ENCODE measurements at regions not wholly inside any gene's neighbourhood (a gene's known extent, or its start where the extent isn't known, plus 50 kb on each side); places are given as distances from the start of the nearest gene placed in this dataset.

DNA sequence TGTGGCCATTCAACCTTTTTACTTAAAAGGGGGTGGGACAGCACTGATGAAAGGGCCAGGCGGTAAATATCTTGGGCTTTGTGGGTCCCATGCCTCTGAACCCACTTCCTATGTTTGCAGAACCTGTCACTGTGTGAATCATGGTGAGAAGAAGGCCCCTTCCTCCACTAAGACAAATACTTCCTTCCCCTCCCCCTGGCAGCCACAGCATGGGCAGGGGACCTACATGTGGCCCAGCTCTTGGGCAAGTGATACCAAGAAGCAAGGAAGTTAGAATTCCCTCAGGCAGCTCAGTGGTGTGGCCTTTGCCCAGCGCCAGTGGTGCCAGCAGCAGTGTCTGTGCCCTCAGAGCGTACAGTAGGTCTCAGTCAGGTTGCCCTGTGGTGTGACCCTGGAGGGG lies 168.6 kb downstream of the TRIM33 start:
- DNase-seq: no peak

DNA sequence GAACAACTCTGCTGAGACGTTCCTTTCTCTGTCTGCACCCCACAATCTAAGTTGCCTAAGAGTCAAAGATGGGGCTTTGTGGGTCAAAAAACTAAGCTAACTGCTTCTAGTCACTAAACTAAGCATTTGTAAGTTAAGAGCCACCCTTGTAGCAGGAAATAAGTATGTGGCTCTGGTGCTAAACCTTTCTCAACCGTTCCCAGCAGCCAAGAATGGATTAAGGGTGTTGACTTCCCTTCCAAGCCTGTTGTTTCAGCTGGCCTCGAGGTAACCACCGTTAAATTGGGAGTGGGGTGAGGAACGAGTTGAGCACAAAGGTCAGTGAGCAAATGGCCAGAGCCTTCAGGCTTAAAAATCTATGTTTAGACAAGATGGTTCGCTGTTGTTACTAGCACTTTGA lies 169.1 kb downstream of the TRIM33 start:
- DNase-seq: no peak

DNA sequence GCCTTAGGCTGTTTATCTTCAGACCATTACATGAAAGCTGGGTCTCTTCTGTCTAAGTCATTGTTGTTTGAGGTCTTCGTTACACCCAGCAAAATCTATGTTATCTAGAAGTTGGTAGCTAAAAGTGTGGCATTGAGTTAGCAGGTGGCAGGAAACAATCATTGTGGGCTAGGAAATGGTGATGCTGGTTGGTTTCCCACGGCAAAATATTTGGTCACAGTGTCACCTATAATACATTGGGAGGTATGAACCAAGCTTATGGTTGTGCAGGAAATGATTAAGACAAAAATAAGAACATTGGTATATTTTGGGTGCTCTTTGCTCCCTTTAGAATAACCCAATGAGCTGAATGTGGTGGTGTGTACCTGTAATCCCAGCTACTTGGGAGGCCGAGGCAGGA lies 169.7 kb downstream of the TRIM33 start:
- DNase-seq: no peak

DNA sequence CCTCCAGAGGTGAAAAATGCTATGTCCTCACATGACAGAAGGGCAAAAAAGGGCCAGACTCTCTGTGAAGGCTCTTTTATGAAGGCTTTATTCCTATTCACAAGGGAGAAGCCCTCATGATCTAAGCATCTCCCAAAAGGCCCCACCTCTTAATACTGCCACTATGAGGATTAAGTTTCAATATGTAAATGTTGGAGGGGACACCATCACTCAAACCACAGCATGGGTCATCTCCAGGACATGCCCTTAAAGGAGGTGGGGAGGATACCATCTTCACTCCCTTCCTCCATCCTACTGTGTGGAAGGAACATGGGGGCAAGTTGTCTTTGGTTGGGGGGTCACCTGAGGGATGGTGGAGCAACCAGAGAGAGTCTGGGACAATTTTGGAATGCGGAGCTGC lies 170.1 kb downstream of the TRIM33 start:
- DNase-seq: no peak

DNA sequence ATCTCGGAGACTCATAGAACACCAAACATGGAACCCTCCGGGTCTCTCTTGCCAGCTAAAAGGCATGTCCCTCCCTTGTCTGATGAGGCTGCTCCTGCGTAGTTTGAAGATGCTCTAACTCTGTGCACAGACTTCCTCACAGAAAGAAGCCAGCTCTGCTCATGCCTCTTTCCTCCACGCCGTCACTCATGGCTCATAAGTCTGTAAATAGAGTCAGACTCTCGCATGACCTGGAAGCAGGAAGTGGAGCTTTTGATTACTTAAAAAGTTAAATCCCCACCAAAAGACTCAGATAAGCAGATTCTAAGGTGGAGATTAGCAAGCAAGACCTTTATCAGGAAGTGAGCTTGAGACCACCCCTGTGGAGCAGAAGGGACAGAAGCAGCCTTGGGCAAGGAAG lies 171.6 kb downstream of the TRIM33 start:
- DNase-seq: no peak

DNA sequence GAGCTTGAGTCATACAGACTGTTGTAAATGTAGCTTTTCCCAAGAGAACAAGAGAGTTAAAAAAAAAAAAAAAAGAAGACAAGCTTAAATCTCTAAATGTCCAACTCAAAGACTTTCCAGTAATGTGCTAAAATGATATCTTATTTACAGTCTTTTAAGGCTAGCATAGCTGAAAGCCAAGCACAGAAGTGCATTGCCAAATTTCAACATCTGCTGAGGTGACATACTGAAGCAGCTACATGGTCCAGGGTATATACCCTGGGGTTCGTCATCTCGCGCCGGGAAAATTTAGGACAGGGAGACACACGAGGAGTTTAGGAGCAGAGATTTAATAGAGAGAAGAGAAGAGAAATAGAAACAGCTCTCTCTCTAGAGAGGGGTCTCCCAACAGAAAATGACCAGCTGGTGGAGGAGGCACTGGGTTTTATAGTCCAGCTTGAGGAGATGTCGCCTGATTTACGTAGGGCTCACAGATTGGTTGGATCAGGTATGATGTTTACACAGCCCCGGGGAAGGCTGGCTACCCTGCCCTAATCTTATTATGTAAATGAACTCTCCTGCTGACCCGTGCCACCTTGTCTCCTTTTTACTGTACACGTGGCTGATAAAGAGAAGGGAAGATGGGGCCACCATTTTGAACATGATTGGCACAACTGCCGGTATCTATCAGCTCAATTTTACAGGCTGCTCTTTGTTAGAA lies 172.7 kb downstream of the TRIM33 start:
- DNase-seq: no peak

DNA sequence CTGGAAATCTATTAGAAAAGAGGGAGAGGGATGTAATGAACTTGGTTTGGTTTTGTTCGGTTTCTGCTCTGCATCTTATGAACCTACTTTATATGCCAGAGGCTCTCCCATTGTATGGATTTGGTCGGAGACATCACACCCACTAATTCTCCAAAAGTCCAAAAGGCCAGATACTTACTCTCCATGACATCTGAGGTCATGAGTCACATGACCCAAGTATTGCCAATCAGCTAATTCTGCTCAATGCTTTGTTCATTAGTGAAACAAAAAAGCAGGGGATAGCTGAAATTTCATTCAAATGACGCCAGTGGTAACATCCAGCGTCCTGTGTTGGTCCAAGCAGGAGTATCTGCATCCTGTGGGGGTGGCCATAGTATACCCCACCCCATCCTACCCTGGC lies 173.6 kb downstream of the TRIM33 start:
- no peak for DNase-seq

DNA sequence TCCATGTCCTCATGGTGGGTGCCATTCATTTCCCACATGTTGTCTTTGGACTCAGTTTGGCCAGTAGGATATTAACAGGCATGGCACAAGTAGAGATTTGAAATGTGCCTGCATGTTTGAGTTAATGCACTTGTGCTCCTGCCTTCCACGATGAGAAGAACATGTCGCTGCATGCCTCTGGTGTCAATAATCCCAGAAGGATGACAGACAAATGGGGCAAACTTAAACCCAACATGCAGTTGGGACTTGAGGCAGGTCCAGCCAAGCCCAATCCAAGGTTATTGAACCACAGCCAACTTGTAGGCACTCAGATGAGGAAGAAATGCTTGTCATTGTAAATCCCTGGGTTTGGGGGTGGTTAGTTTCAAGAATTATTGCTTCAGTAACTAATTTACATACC lies 174.6 kb downstream of the TRIM33 start:
- no peak for DNase-seq

DNA sequence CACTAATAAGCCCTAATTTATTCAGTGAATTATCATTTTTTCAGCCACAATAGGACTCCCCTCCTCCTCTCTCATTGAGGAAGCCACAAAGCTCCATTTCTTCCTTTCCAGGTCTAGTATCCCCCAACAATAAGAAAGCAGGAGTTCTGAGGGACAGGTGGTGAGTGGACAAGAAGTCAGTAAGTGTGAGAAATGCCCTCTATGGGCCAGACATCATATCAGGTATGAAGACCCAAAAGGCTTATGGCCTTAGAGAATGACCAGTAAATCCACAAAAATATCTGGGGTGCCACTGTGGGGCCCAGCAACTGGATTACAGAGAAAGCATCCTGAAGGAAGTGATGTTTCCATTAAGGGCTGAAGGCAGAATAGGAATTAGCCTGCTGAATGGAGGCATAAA lies 175.7 kb downstream of the TRIM33 start:
- DNase-seq: no peak

DNA sequence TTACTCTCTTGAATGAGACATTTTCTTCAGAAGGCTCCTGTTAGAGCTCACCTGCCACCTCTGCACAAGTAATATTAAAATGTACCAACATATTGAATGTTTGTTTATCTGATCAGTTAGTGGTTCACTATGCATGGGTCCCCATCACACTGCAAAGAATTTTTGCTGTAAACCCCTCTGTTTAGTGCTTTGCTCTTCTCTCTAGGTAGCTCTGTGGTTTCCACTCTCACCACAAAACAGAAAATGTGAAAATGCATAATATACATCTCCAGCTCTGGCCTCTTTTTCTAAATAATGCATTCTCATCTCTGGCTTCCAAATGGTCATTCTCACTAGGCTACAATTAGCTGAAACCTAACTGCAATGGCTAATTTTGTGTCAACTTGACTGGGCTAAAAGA lies 176.7 kb downstream of the TRIM33 start:
- DNase-seq: no peak

DNA sequence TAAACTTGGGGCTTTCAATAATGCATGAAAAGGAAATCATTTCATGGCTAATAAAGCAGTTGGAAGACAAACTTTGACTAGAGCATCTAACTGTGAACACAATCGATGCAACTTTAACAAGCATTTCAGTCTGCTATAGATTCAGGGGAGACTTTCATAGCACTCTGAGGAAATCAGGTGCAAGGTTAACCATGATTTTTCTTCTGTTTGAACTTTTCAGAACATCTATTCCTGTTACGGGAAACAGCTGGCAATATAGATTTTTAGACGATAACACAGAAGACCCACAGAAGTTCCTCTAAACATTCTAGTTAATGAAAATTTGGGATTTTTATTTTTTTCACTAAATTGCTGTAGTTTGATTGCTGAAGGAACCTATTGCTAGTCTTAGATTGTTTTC lies 177.3 kb downstream of the TRIM33 start:
- DNase-seq: no peak

DNA sequence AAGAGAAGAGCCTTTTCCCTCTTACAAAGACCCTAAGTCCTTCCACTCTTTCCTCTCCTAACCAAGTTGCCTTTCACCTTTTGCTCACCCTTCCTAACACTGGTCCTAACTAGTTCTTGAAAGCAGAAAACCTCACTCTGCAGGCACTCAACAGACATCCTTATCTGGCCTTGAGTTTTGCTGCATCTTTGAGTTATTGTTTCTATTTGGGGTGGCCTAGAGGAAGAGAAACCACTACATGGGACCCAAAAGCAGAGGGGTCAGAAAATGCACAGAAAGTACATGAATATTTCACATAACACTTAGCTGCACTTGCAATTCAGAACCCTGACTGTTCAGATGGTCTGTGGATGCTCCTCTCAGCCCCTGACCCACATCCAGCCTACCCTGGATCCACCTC lies 178.3 kb upstream of the SYT6 start:
- DNase-seq: no peak

DNA sequence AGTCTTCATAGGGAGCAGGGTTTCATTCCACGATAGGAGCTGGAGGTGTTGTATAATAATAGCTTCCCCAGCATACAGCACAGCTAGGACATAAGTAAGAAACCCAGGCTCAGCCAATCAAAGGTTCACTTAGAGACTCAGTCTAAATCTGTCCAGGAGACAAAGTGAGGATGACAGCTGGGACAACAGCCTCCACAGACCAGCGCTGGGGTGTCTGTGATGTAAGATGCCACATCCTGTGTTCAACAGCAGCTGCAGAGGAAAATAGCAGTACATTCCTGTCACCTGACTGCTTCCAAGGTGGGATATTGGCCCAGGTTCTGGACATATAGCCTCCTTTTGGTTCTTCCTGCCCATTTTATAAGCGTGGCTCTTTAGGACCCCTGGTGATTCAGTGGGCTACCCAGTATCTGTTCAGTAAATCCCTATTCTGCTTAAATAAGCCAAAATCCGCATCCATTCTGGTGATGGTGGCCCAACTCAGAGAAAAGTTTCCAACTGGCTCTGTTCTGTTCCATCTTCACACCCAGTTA lies 176.8 kb upstream of the SYT6 start:
- no peak for DNase-seq

DNA sequence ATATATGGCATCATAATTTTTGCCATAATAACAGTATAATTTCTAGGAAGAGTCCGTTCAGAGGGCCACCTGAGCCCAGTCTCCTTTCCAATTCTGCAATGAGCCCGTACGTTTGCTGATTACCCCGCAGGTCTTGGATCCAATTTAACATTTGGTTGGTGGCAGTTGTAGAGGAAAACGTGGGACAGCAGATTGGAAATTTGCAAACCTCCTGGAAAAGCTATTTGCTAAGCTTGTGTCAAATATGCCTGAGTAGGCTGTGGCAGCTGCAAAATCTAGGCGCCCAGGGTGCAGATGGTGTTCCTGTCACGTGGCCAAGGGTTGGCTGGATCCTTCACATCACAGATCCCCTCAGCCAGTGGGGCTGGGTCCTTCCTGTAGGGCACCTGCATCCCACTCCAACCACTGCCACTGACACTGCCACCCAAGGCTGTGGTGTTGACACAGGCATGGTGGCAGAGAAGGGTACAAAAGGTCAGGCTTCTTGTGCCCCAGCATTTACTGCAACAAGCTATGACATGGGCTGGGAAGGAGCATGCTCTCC lies 174.8 kb upstream of the SYT6 start:
- peak; percentile 0 for DNase-seq

DNA sequence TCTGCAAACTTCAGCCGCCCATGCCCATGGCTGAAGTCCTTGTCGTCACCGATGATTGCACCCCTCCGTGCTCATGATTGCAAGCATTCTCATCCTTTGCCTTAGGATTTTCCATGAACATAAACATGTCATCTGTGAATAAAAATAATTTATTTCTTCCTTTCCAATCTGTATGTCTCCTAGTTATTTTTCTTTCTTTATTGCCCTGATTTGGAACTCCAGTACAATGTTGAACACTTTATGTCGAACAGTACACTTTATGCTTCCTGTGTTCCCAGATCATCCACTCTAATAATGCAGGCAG lies 170.9 kb upstream of the SYT6 start:
- DNase-seq: no peak

DNA sequence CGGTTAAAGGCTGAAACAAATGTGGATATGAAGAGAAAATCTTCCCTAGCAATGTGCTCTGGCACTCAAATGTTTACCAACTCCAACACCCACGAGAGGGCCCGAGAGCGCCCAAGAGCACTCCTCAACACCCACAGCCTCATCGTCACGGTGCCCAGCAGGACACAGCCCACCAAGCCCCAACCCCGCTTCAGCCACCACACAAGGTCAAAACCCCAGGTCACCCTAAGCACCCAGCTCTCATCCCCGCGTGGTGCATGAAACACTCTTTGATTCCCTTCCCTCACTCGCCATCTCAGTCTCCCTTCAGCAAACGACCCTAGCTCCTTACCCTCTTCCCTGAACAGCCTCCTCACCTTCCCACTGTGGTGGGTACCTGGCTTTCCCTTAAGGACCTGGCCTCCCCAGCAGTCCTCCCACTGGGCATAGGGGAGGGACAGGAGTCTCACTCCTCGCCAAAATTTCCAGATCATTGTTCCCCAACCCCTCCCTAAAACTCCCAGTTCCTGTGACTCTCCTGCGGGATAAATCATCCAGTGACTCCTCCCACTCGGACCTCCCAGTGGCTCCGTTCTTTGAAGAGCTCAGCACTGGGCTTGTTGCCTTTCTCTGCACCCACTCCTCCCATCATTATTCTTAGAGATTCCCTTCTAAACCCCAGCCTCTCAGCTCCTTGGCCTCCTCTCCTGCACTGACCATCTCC lies 170.4 kb upstream of the SYT6 start:
- no peak for DNase-seq

DNA sequence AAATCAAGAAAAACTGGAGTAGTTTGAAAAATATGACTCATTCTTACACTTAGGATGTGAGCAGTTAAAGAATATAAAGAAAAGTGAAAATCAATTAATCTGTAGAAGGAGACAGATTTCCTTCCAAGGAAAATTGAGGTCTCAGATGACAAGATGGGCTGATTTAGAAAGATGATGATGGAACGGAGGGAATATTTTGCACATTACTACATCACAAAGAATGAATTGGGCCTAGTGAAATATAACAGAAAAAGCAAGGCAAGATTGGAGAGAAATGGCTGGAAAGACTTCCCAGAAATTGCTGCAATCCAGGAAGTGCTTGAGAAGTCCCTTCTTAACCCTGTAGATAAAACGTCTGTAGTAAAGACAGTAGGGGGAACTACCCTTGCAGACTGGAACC lies 169.1 kb upstream of the SYT6 start:
- DNase-seq: no peak

DNA sequence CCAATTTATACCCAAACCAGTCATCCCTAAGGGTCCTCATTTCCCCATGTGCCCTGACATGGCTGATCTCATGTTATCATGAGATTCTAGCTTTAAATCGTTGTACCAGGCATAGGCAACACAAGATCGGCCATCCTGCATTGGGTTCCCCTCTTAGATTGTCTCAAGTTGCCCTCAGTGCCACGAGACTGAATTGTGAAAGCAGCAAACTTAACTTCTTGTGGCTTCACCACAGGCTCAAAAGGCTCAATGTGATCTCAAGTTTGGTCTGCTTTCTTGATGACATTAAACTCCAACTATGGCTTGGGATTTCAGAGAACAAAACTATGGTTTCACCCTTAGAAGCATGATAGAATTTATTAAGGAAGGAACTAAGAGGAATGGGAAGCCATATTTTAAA lies 168.5 kb upstream of the SYT6 start:
- DNase-seq: no peak

DNA sequence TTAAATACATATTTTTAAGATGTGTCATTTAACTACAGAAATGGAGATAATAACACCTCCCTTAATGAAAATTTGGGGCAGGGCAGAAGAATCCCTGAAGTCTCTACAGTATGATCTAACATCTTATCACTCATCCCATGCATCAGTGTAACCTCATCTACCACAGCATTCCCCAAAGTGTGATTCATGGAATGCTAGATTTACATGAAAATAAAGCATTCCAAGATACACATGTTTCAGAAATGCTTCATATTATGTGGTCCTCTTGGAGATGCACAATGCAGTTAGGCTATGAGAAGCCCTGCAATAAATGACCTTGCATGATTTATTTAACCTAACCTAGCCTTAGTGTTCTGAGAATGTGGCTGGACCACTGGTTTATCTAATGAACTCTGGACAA lies 166.9 kb upstream of the SYT6 start:
- DNase-seq: no peak

DNA sequence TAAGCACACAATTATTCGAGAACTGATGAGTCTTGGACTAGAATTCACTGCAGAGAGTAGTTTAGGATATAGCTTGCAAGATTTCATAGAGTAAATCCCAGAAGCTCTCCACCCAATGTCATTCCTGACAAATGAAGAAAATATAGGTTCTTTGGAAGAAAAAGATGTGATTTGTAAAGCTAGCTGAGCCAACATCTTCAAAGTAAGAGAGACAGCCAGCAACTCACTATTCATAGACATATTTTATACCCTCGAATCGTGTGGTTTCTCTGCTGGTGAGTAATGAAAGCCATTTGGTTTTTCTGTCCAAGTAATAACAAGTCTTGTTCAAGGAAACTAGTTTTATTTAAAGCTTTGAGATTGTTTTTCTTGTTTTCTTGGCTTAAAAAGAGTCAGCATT lies 165.7 kb upstream of the SYT6 start:
- no peak for DNase-seq

DNA sequence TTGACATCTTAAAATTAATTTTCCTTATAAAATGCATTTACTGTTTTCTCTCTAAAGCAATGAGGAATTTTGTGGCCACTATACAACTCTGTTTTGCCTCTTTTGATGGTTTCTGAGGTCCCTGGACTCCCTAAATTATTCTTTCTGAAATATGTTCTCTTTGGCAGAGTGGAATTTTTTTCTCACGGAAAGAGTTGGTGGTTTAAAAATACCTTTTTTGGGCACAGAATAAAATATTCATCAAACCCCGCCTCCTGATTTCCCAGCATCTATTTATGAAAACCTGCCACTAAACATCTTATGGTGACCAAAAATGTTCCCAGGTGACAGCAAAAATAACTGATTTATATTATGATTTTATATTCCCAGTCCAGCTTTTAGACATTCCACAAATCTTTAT lies 165.3 kb upstream of the SYT6 start:
- DNase-seq: no peak

DNA sequence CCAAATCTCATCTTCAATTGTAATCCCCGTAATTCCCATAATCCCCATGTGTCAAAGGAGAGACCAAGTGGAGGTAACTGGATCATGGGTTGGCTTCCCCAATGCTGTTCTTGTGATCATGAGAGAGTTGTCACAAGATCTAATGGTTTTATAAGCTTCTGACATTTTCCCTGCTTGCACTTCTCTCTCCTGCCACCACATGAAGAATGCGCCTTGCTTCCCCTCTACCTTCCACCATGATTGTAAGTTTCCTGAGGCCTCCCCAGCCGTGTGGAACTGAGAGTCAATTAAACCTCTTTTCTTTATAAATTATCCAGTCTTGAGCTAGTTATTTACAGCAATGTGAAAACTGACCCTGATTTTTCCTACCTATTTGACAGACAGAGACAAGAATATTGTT lies 162.5 kb upstream of the SYT6 start:
- no peak for DNase-seq

DNA sequence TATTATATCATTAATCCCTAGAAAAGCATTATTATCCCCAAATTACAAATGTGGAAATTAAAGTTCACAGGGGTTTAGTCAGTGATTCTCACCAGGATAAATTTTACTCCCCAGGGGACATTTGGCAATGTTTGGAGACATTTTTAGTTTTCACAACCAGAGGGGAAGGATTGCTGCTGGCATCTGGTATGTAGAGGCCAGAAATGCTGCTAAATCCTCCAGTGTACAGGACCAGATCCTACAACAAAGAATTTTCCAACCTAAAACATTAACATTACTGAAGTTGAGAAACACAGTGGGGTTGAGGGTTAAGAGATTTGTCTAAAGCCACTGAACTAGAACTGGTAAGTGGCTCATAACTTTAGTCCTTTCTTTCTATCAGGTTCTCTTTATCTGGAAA lies 162.0 kb upstream of the SYT6 start:
- no peak for DNase-seq

DNA sequence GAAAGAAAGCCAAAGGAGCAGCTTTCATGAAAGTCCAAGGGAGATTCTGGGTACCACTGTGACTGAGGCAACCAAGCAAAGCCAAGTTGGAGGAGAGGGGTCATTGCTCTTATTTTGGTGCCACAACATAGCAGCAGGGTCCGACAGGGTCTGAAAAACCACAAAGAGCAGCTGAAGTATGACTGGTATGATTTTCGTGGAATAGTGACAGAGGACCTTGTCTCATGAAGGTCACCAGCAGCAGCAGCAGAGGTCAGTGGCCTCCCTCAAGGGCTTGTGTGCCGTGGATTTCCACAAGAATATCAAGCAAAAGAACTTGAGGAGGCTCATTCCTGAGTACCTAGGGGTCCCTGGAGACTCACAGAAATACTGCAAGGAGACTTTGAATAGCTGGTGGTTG lies 160.9 kb upstream of the SYT6 start:
- DNase-seq: no peak

DNA sequence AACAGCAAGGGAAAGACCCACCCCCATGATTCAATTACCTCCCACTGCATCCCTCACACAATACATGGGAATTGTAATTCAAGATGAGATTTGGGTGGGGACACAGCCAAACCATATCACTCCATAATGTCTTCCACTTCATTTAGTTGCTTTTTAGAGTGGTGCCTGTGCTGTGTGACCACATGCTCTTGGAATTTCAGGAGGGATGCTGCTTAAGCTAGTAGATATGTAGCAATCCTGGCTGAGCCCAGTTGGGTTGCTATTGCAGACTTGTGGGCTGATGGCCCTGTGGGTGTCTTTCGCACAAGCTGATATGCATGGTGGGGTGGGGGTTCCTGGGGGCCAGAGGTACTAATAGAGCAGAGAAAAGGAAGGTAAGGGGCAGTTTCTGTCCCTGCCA lies 160.4 kb upstream of the SYT6 start:
- DNase-seq: no peak

Data from NCI-H1092 (cell line).